Glutamatergic neuron (in vitro differentiated cells): ENCODE measurements at regions not wholly inside any gene's neighbourhood (a gene's known extent, or its start where the extent isn't known, plus 50 kb on each side); places are given as distances from the start of the nearest gene placed in this dataset.
"Not testable (repeated sequence)": the region's sequence is repeated elsewhere in the genome, so short reads cannot be mapped to it uniquely, and the experiment has no call there.

ENCODE experiments used
- DNase-seq: peaks from one replicate; pipeline ENCODE4 v3.0.0; 2022
- H3K27ac Mint-ChIP-seq: one replicate; pipeline ENCODE4 v1.8.0; 2020; ENCODE audit warnings: mild to moderate bottlenecking, mixed read lengths, inconsistent platforms; ENCODE audit not compliant: unreplicated experiment
- H3K27me3 Mint-ChIP-seq: one replicate; pipeline ENCODE4 v1.8.0; 2020; ENCODE audit warnings: mild to moderate bottlenecking, moderate library complexity, mixed read lengths, inconsistent platforms; ENCODE audit not compliant: unreplicated experiment
- H3K36me3 Mint-ChIP-seq: one replicate; pipeline ENCODE4 v1.8.0; 2020; ENCODE audit warnings: mild to moderate bottlenecking, mixed read lengths, inconsistent platforms; ENCODE audit not compliant: unreplicated experiment
- H3K4me1 Mint-ChIP-seq: one replicate; pipeline ENCODE4 v1.8.0; 2020; ENCODE audit warnings: mild to moderate bottlenecking, low read depth, mixed read lengths, inconsistent platforms; ENCODE audit not compliant: unreplicated experiment
- H3K4me3 Mint-ChIP-seq: one replicate; pipeline ENCODE4 v1.8.0; 2020; ENCODE audit warnings: mild to moderate bottlenecking, mixed read lengths, inconsistent platforms; ENCODE audit not compliant: unreplicated experiment
- H3K9me3 Mint-ChIP-seq: one replicate; pipeline ENCODE4 v1.8.0; 2020; ENCODE audit warnings: mild to moderate bottlenecking, moderate library complexity, mixed read lengths, inconsistent platforms; ENCODE audit not compliant: unreplicated experiment
- CTCF ChIP-seq: fragments of 200-600 bp; sonication (generic); IDR thresholded peaks from one replicate; pipeline ENCODE4 v1.5.0; 2021; ENCODE audit not compliant: partially characterized antibody, unreplicated experiment

GRCh38 chr15:35279811-35280210 is 194.7 kb upstream of the NANOGP8 start:
- Mint-ChIP-seq H3K27ac (no peak overlapping the region), H3K9me3 (peaks cover 6% of the 10 kb centered on the region), H3K4me3 (no peak overlapping the region), H3K36me3 (peaks cover 7% of the 10 kb centered on the region), H3K4me1 (no peaks in the 10 kb centered on the region), H3K27me3 (no peaks in the 10 kb centered on the region)
- no peak for TF ChIP-seq CTCF
- DNase-seq: no peak

- Mint-ChIP-seq H3K4me3 (no peak overlapping the region), H3K27ac (no peak overlapping the region), H3K9me3 (peaks cover 3% of the 10 kb centered on the region), H3K36me3 (no peaks in the 10 kb centered on the region), H3K27me3 (no peaks in the 10 kb centered on the region), H3K4me1 (no peaks in the 10 kb centered on the region)
- DNase-seq: no peak
- TF ChIP-seq CTCF: no peak
Observed at GRCh38 chr15:35271371-35272043, 186.4 kb upstream of the NANOGP8 start.

GRCh38 chr15:35260941-35261340 is 175.8 kb upstream of the NANOGP8 start:
- no peak for TF ChIP-seq CTCF
- Mint-ChIP-seq H3K4me3 (no peak overlapping the region), H3K27ac (no peak overlapping the region), H3K9me3 (no peaks in the 10 kb centered on the region), H3K36me3 (no peaks in the 10 kb centered on the region), H3K27me3 (no peaks in the 10 kb centered on the region), H3K4me1 (peaks cover 4% of the 10 kb centered on the region)
- DNase-seq: no peak

- not testable (repeated sequence) for DNase-seq, H3K27me3 Mint-ChIP-seq, H3K36me3 Mint-ChIP-seq, H3K9me3 Mint-ChIP-seq, H3K4me3 Mint-ChIP-seq, H3K4me1 Mint-ChIP-seq, H3K27ac Mint-ChIP-seq
Observed at GRCh38 chr15:35260274-35260673, 175.2 kb upstream of the NANOGP8 start.

GRCh38 chr15:35256551-35256950 is 171.5 kb upstream of the NANOGP8 start:
- Mint-ChIP-seq H3K4me1 (peaks cover 8% of the 10 kb centered on the region), H3K4me3 (no peak overlapping the region), H3K27ac (no peak overlapping the region), H3K9me3 (no peaks in the 10 kb centered on the region), H3K27me3 (no peaks in the 10 kb centered on the region), H3K36me3 (no peaks in the 10 kb centered on the region)
- DNase-seq: no peak
- no peak for TF ChIP-seq CTCF
